ENCODE measurements at regions not wholly inside any gene's neighbourhood (a gene's known extent, or its start where the extent isn't known, plus 50 kb on each side); places are given as distances from the start of the nearest gene placed in this dataset.

GRCh38 chr1:36675106-36675505 is 192.4 kb upstream of the CSF3R start:
- Histone ChIP-seq H3K4me1 (ENCODE audit: control insufficient read depth in 2 of 2, insufficient read depth in 2 of 2, low read length in 2 of 2) (no peaks in the 10 kb centered on the region), H3K27ac (ENCODE audit: low read depth in 1 of 2, low read length in 1 of 2) (no peak overlapping the region), H3K36me3 (ENCODE audit: control insufficient read depth in 2 of 2, insufficient read depth in 2 of 2, low read length in 1 of 2) (no peaks in the 10 kb centered on the region), H3K27me3 (ENCODE audit: control insufficient read depth in 2 of 2, insufficient read depth in 1 of 2, low read length in 1 of 2) (peaks cover 0 to 10% of the 10 kb centered on the region in 2 donors), H3K4me3 (ENCODE audit: low read length in 2 of 2) (no peak overlapping the region), H3K9me3 (ENCODE audit: control insufficient read depth in 2 of 2, insufficient read depth in 1 of 2, low read length in 1 of 2) (no peaks in the 10 kb centered on the region)
- no peak for DNase-seq (ENCODE audit: low read depth in 6 of 9, low spot score in 9 of 9)
- WGBS: 83% methylated on average over 3 of the region's 3 CpGs

- WGBS: 60% methylated on average over 6 of the region's 6 CpGs
- H3K9me3 ChIP-seq (ENCODE audit: control insufficient read depth in 2 of 2, insufficient read depth in 1 of 2, low read length in 1 of 2): no peaks in the 10 kb centered on the region
- H3K4me1 ChIP-seq (ENCODE audit: control insufficient read depth in 2 of 2, insufficient read depth in 2 of 2, low read length in 2 of 2): no peaks in the 10 kb centered on the region
- H3K27me3 ChIP-seq (ENCODE audit: control insufficient read depth in 2 of 2, insufficient read depth in 1 of 2, low read length in 1 of 2): peaks cover 0 to 20% of the 10 kb centered on the region in 2 donors
- H3K27ac ChIP-seq (ENCODE audit: low read depth in 1 of 2, low read length in 1 of 2): no peak overlapping the region
- no peaks in the 10 kb centered on the region for H3K36me3 ChIP-seq (ENCODE audit: control insufficient read depth in 2 of 2, insufficient read depth in 2 of 2, low read length in 1 of 2)
- no peak for DNase-seq (ENCODE audit: low read depth in 6 of 9, low spot score in 9 of 9)
- no peak overlapping the region for H3K4me3 ChIP-seq (ENCODE audit: low read length in 2 of 2)
Observed at GRCh38 chr1:36673202-36673601, 190.5 kb upstream of the CSF3R start.

GRCh38 chr1:36669262-36669661 is 186.5 kb upstream of the CSF3R start:
- DNase-seq (ENCODE audit: low read depth in 6 of 9, low spot score in 9 of 9): no peak
- Histone ChIP-seq H3K4me1 (ENCODE audit: control insufficient read depth in 2 of 2, insufficient read depth in 2 of 2, low read length in 2 of 2) (peaks cover 9 to 10% of the 10 kb centered on the region in 2 donors), H3K4me3 (ENCODE audit: low read length in 2 of 2) (no peak overlapping the region), H3K36me3 (ENCODE audit: control insufficient read depth in 2 of 2, insufficient read depth in 2 of 2, low read length in 1 of 2) (no peaks in the 10 kb centered on the region), H3K27me3 (ENCODE audit: control insufficient read depth in 2 of 2, insufficient read depth in 1 of 2, low read length in 1 of 2) (peaks cover 0 to 20% of the 10 kb centered on the region in 2 donors), H3K9me3 (ENCODE audit: control insufficient read depth in 2 of 2, insufficient read depth in 1 of 2, low read length in 1 of 2) (no peaks in the 10 kb centered on the region), H3K27ac (ENCODE audit: low read depth in 1 of 2, low read length in 1 of 2) (no peak overlapping the region)
- WGBS: 67% methylated on average over 9 of the region's 9 CpGs

- Histone ChIP-seq H3K27me3 (ENCODE audit: control insufficient read depth in 2 of 2, insufficient read depth in 1 of 2, low read length in 1 of 2) (peaks cover 0 to 20% of the 10 kb centered on the region in 2 donors), H3K27ac (ENCODE audit: low read depth in 1 of 2, low read length in 1 of 2) (no peak overlapping the region), H3K4me1 (ENCODE audit: control insufficient read depth in 2 of 2, insufficient read depth in 2 of 2, low read length in 2 of 2) (peaks cover 9 to 11% of the 10 kb centered on the region in 2 donors), H3K9me3 (ENCODE audit: control insufficient read depth in 2 of 2, insufficient read depth in 1 of 2, low read length in 1 of 2) (no peaks in the 10 kb centered on the region), H3K4me3 (ENCODE audit: low read length in 2 of 2) (no peak overlapping the region), H3K36me3 (ENCODE audit: control insufficient read depth in 2 of 2, insufficient read depth in 2 of 2, low read length in 1 of 2) (no peaks in the 10 kb centered on the region)
- no peak for DNase-seq (ENCODE audit: low read depth in 6 of 9, low spot score in 9 of 9)
- 74% methylated on average over 4 of the region's 4 CpGs for WGBS
Observed at GRCh38 chr1:36667836-36668235, 185.1 kb upstream of the CSF3R start.

GRCh38 chr1:36667256-36667655 is 184.5 kb upstream of the CSF3R start:
- no peaks in the 10 kb centered on the region for H3K36me3 ChIP-seq (ENCODE audit: control insufficient read depth in 2 of 2, insufficient read depth in 2 of 2, low read length in 1 of 2)
- DNase-seq (ENCODE audit: low read depth in 6 of 9, low spot score in 9 of 9): no peak
- H3K4me3 ChIP-seq (ENCODE audit: low read length in 2 of 2): no peak overlapping the region
- peaks cover 0 to 16% of the 10 kb centered on the region in 2 donors for H3K27me3 ChIP-seq (ENCODE audit: control insufficient read depth in 2 of 2, insufficient read depth in 1 of 2, low read length in 1 of 2)
- H3K27ac ChIP-seq (ENCODE audit: low read depth in 1 of 2, low read length in 1 of 2): no peak overlapping the region
- WGBS: 92% methylated on average over 3 of the region's 3 CpGs
- no peaks in the 10 kb centered on the region for H3K9me3 ChIP-seq (ENCODE audit: control insufficient read depth in 2 of 2, insufficient read depth in 1 of 2, low read length in 1 of 2)
- H3K4me1 ChIP-seq (ENCODE audit: control insufficient read depth in 2 of 2, insufficient read depth in 2 of 2, low read length in 2 of 2): peaks cover 9 to 11% of the 10 kb centered on the region in 2 donors

GRCh38 chr1:36665478-36666080 is 182.9 kb upstream of the CSF3R start:
- WGBS: 90% methylated on average over 9 of the region's 9 CpGs

GRCh38 chr1:36664571-36665287 is 182.0 kb upstream of the CSF3R start:
- peak in 2 of 9 donors; percentile 2 to 23 for DNase-seq (ENCODE audit: low read depth in 6 of 9, low spot score in 9 of 9)
- 62% methylated on average over 11 of the region's 11 CpGs for WGBS

More at GRCh38 chr1:36665478-36666080, 182.9 kb upstream of the CSF3R start:
- Histone ChIP-seq H3K4me3 (ENCODE audit: low read length in 2 of 2) (no peak overlapping the region), H3K27ac (ENCODE audit: low read depth in 1 of 2, low read length in 1 of 2) (no peak overlapping the region), H3K4me1 (ENCODE audit: control insufficient read depth in 2 of 2, insufficient read depth in 2 of 2, low read length in 2 of 2) (peaks cover 9 to 11% of the 10 kb centered on the region in 2 donors), H3K9me3 (ENCODE audit: control insufficient read depth in 2 of 2, insufficient read depth in 1 of 2, low read length in 1 of 2) (no peaks in the 10 kb centered on the region), H3K36me3 (ENCODE audit: control insufficient read depth in 2 of 2, insufficient read depth in 2 of 2, low read length in 1 of 2) (no peaks in the 10 kb centered on the region), H3K27me3 (ENCODE audit: control insufficient read depth in 2 of 2, insufficient read depth in 1 of 2, low read length in 1 of 2) (peaks cover 0 to 14% of the 10 kb centered on the region in 2 donors)
- no peak for DNase-seq (ENCODE audit: low read depth in 6 of 9, low spot score in 9 of 9)

GRCh38 chr1:36663772-36664430 is 181.2 kb upstream of the CSF3R start:
- Histone ChIP-seq H3K4me1 (ENCODE audit: control insufficient read depth in 2 of 2, insufficient read depth in 2 of 2, low read length in 2 of 2) (peaks cover 9 to 11% of the 10 kb centered on the region in 2 donors), H3K27me3 (ENCODE audit: control insufficient read depth in 2 of 2, insufficient read depth in 1 of 2, low read length in 1 of 2) (peaks cover 0 to 4% of the 10 kb centered on the region in 2 donors), H3K27ac (ENCODE audit: low read depth in 1 of 2, low read length in 1 of 2) (no peak overlapping the region), H3K9me3 (ENCODE audit: control insufficient read depth in 2 of 2, insufficient read depth in 1 of 2, low read length in 1 of 2) (no peaks in the 10 kb centered on the region), H3K36me3 (ENCODE audit: control insufficient read depth in 2 of 2, insufficient read depth in 2 of 2, low read length in 1 of 2) (no peaks in the 10 kb centered on the region), H3K4me3 (ENCODE audit: low read length in 2 of 2) (no peak overlapping the region)
- no peak for DNase-seq (ENCODE audit: low read depth in 6 of 9, low spot score in 9 of 9)
- 94% methylated on average over 6 of the region's 6 CpGs for WGBS

More at GRCh38 chr1:36664571-36665287, 182.0 kb upstream of the CSF3R start:
- peaks cover 0 to 8% of the 10 kb centered on the region in 2 donors for H3K27me3 ChIP-seq (ENCODE audit: control insufficient read depth in 2 of 2, insufficient read depth in 1 of 2, low read length in 1 of 2)
- no peak overlapping the region for H3K4me3 ChIP-seq (ENCODE audit: low read length in 2 of 2)
- no peaks in the 10 kb centered on the region for H3K9me3 ChIP-seq (ENCODE audit: control insufficient read depth in 2 of 2, insufficient read depth in 1 of 2, low read length in 1 of 2)
- H3K27ac ChIP-seq (ENCODE audit: low read depth in 1 of 2, low read length in 1 of 2): no peak overlapping the region
- no peaks in the 10 kb centered on the region for H3K36me3 ChIP-seq (ENCODE audit: control insufficient read depth in 2 of 2, insufficient read depth in 2 of 2, low read length in 1 of 2)
- peaks cover 9 to 11% of the 10 kb centered on the region in 2 donors for H3K4me1 ChIP-seq (ENCODE audit: control insufficient read depth in 2 of 2, insufficient read depth in 2 of 2, low read length in 2 of 2)

GRCh38 chr1:36658838-36659237 is 176.1 kb upstream of the CSF3R start:
- DNase-seq (ENCODE audit: low read depth in 6 of 9, low spot score in 9 of 9): no peak
- Histone ChIP-seq H3K36me3 (ENCODE audit: control insufficient read depth in 2 of 2, insufficient read depth in 2 of 2, low read length in 1 of 2) (no peaks in the 10 kb centered on the region), H3K4me1 (ENCODE audit: control insufficient read depth in 2 of 2, insufficient read depth in 2 of 2, low read length in 2 of 2) (no peaks in the 10 kb centered on the region), H3K9me3 (ENCODE audit: control insufficient read depth in 2 of 2, insufficient read depth in 1 of 2, low read length in 1 of 2) (no peaks in the 10 kb centered on the region), H3K4me3 (ENCODE audit: low read length in 2 of 2) (no peak overlapping the region), H3K27ac (ENCODE audit: low read depth in 1 of 2, low read length in 1 of 2) (no peak overlapping the region), H3K27me3 (ENCODE audit: control insufficient read depth in 2 of 2, insufficient read depth in 1 of 2, low read length in 1 of 2) (peaks cover 0 to 3% of the 10 kb centered on the region in 2 donors)
- 52% methylated on average over 3 of the region's 3 CpGs for WGBS

Measured in thymus (tissue), 11 donors.